NCI-H2227 treated with DMSO at 0.1 percent for 48 hours (cell line): ENCODE measurements at regions not wholly inside any gene's neighbourhood (a gene's known extent, or its start where the extent isn't known, plus 50 kb on each side); places are given as distances from the start of the nearest gene placed in this dataset.
A peak's percentile ranks its signal among the peaks of the same experiment; 100 is the strongest.

Experiments
- DNase-seq: peaks from one replicate; lab custom pipeline; 2025; lab: John Stamatoyannopoulos, UW

GRCh38 chr22:49640366-49641095, 187.1 kb downstream of the BRD1 start:
- no peak for DNase-seq

- no peak for DNase-seq
Observed at GRCh38 chr22:49639956-49640355, 187.7 kb downstream of the BRD1 start.

GRCh38 chr22:49638788-49639187, 188.9 kb downstream of the BRD1 start:
- DNase-seq, result no peak

- no peak for DNase-seq
Observed at GRCh38 chr22:49638001-49638400, 189.7 kb downstream of the BRD1 start.

GRCh38 chr22:49637255-49637760, 190.4 kb downstream of the BRD1 start:
- no peak for DNase-seq

- no peak for DNase-seq
Observed at GRCh38 chr22:49636649-49637048, 191.0 kb downstream of the BRD1 start.

GRCh38 chr22:49636214-49636613, 191.5 kb downstream of the BRD1 start:
- DNase-seq, result no peak

GRCh38 chr22:49634006-49634772, 193.5 kb downstream of the BRD1 start:
- DNase-seq, result no peak

- no peak for DNase-seq
Observed at GRCh38 chr22:49633010-49633324, 194.7 kb downstream of the BRD1 start.

GRCh38 chr22:49632199-49633009, 195.3 kb downstream of the BRD1 start:
- peak; percentile 30 for DNase-seq

GRCh38 chr22:49630448-49630946, 197.2 kb downstream of the BRD1 start:
- DNase-seq, result no peak

- no peak for DNase-seq
Observed at GRCh38 chr22:49629586-49630447, 197.9 kb downstream of the BRD1 start.

GRCh38 chr22:49629261-49629570, 198.5 kb downstream of the BRD1 start:
- no peak for DNase-seq

- no peak for DNase-seq
Observed at GRCh38 chr22:49628391-49629260, 199.0 kb downstream of the BRD1 start.

- DNase-seq, result no peak
Observed at GRCh38 chr22:49627217-49628181, 200.2 kb downstream of the BRD1 start.

- DNase-seq, result no peak
Observed at GRCh38 chr22:49626361-49627216, 201.1 kb downstream of the BRD1 start.

GRCh38 chr22:49624421-49625177, 203.1 kb downstream of the BRD1 start:
- DNase-seq, result no peak

- DNase-seq, result no peak
Observed at GRCh38 chr22:49623715-49624114, 204.0 kb downstream of the BRD1 start.
